Colonic mucosa (tissue), 4 donors: ENCODE measurements at regions not wholly inside any gene's neighbourhood (a gene's known extent, or its start where the extent isn't known, plus 50 kb on each side); places are given as distances from the start of the nearest gene placed in this dataset.

Experiments
- DNase-seq: peaks from one replicate; pipeline ENCODE4 v3.0.0-alpha.2; 2020
- H3K27ac ChIP-seq: fragments of 200-600 bp; one replicate; pipeline ENCODE4 v1.8.0; 2021
- H3K27me3 ChIP-seq: fragments of 200-600 bp; one replicate; pipeline ENCODE4 v1.8.0; 2021
- H3K36me3 ChIP-seq: fragments of 200-600 bp; one replicate; pipeline ENCODE4 v1.8.0; 2021
- H3K4me1 ChIP-seq: fragments of 200-600 bp; one replicate; pipeline ENCODE4 v1.8.0; 2021; ENCODE audit warnings: mild to moderate bottlenecking
- H3K4me3 ChIP-seq: fragments of 200-600 bp; one replicate; pipeline ENCODE4 v1.8.0; 2021
- H3K9ac ChIP-seq, 2 donors: one replicate each; pipeline ENCODE4 v1.7.0; 2013; ENCODE audit warnings: control low read depth in 2 of 2, low read depth in 2 of 2, low read length in 2 of 2
- H3K9me3 ChIP-seq: fragments of 200-600 bp; one replicate; pipeline ENCODE4 v1.8.0; 2021
- CTCF ChIP-seq: fragments of 200-600 bp; IDR thresholded peaks from one replicate; pipeline ENCODE4 v1.8.0; 2022; ENCODE audit warnings: antibody characterized with exemption, mild to moderate bottlenecking
- intact Hi-C: fragments of 100-400 bp; cut with DNase I; formaldehyde crosslinking; loops from one replicate; pipeline ENCODE4 v1.14.1; 2022
- donor health status: healthy.
- donor health status: DM: no; HTN: no; CAD: no.
- donor health status: DM: no; HTN: no; CAD: no.

- Histone ChIP-seq H3K4me3 (no peak overlapping the region), H3K9me3 (no peaks in the 10 kb centered on the region), H3K4me1 (no peaks in the 10 kb centered on the region), H3K27ac (no peak overlapping the region), H3K36me3 (no peaks in the 10 kb centered on the region), H3K27me3 (no peaks in the 10 kb centered on the region), H3K9ac (no peak overlapping the region)
- no peak for DNase-seq
- TF ChIP-seq CTCF: no peak
- intact Hi-C loops: no loop called here
These were observed 127.7 kb upstream of the GJE1 start for GRCh38 chr6:142005021-142005420.

DNA sequence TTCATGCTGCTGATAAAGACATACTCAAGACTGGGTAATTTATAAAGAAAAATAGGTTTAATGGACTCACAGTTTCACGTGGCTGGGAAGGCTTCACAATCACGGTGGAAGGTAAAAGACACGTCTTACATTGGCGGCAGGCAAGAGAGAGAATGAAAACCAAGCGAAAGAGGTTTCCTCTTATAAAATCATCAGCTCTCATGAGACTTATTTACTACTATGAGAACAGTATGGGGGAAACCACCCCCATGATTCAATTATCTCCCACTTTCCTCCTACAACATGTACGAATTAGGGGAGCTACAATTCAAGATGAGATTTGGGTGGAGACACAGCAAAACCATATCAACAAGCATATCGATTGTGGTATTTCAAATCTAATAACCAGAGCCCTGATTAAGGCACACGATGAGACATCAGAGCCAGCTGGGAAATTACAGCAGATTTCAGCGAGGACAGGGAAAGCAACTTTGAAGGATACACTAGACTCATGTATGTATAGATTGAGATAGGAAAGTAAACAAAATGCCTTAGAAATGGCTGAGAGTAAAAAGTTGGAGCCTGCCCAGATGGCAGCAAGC, 129.8 kb upstream of the GJE1 start:
- no peaks in the 10 kb centered on the region for H3K36me3 ChIP-seq
- TF ChIP-seq CTCF: no peak
- H3K4me1 ChIP-seq: no peaks in the 10 kb centered on the region
- no peak overlapping the region for H3K4me3 ChIP-seq
- no peaks in the 10 kb centered on the region for H3K27me3 ChIP-seq
- no peak overlapping the region for H3K27ac ChIP-seq
- no peaks in the 10 kb centered on the region for H3K9me3 ChIP-seq
- no peak for DNase-seq
- intact Hi-C loops: no loop called here
- no peak overlapping the region for H3K9ac ChIP-seq

GRCh38 chr6:141996823-141997222, 135.9 kb upstream of the GJE1 start:
- no peak for DNase-seq
- TF ChIP-seq CTCF: no peak
- intact Hi-C loops: no loop called here
- H3K27ac ChIP-seq: no peak overlapping the region
- H3K9ac ChIP-seq: no peak overlapping the region
- H3K4me3 ChIP-seq: no peak overlapping the region
- H3K9me3 ChIP-seq: no peaks in the 10 kb centered on the region
- H3K27me3 ChIP-seq: no peaks in the 10 kb centered on the region
- no peaks in the 10 kb centered on the region for H3K36me3 ChIP-seq
- H3K4me1 ChIP-seq: no peaks in the 10 kb centered on the region

- Histone ChIP-seq H3K9me3 (no peaks in the 10 kb centered on the region), H3K27ac (no peak overlapping the region), H3K9ac (no peak overlapping the region), H3K27me3 (no peaks in the 10 kb centered on the region), H3K36me3 (no peaks in the 10 kb centered on the region), H3K4me3 (no peak overlapping the region), H3K4me1 (no peaks in the 10 kb centered on the region)
- TF ChIP-seq CTCF: no peak
- no peak for DNase-seq
- intact Hi-C loops: no loop called here
These were observed 140.6 kb upstream of the GJE1 start for GRCh38 chr6:141992109-141992508.

GRCh38 chr6:141990840-141991239, 141.9 kb upstream of the GJE1 start:
- Histone ChIP-seq H3K9me3 (no peaks in the 10 kb centered on the region), H3K4me3 (no peak overlapping the region), H3K9ac (no peak overlapping the region), H3K36me3 (no peaks in the 10 kb centered on the region), H3K27me3 (no peaks in the 10 kb centered on the region), H3K4me1 (no peaks in the 10 kb centered on the region), H3K27ac (no peak overlapping the region)
- TF ChIP-seq CTCF: no peak
- intact Hi-C loops: no loop called here
- no peak for DNase-seq

GRCh38 chr6:141989706-141989959, 143.1 kb upstream of the GJE1 start:
- TF ChIP-seq CTCF: no peak
- no peaks in the 10 kb centered on the region for H3K27me3 ChIP-seq
- DNase-seq: no peak

More at GRCh38 chr6:141989706-141989959, 143.1 kb upstream of the GJE1 start:
- intact Hi-C loops: no loop called here
- no peak overlapping the region for H3K27ac ChIP-seq
- H3K4me3 ChIP-seq: no peak overlapping the region
- no peaks in the 10 kb centered on the region for H3K4me1 ChIP-seq
- no peaks in the 10 kb centered on the region for H3K9me3 ChIP-seq
- no peak overlapping the region for H3K9ac ChIP-seq
- no peaks in the 10 kb centered on the region for H3K36me3 ChIP-seq
